Stimulated activated CD4-positive, alpha-beta T cell treated with anti-CD3 and anti-CD28 coated beads, Interleukin-15, amount 100 ng/mL, for 48 hours (primary cell): ENCODE measurements at regions not wholly inside any gene's neighbourhood (a gene's known extent, or its start where the extent isn't known, plus 50 kb on each side); places are given as distances from the start of the nearest gene placed in this dataset.

ENCODE experiments used
- DNase-seq, 2 donors: peaks; one replicate each; pipeline ENCODE4 v3.0.0-alpha.2; 2020; ENCODE audit warnings: low read depth in 2 of 2

DNA sequence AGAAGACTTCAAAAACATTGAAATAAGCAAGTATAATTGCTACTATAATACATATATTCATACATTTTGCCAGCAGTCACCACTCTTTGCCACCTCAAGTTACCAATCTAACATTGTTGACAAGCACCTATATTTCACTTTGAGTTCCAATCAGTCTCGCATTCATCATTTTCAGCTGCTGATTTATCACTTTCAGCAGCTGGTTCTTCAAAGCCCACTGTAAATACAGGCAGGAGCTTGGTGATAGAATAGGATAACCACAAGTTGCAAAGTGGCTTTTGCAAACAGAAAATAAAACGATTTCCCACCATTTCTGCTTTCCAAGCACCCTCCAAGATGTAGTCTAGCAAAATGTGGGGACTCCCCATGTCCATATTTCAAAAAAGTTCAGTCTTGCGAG lies 114.2 kb upstream of the ITGA1 start:
- DNase-seq = no peak

DNA sequence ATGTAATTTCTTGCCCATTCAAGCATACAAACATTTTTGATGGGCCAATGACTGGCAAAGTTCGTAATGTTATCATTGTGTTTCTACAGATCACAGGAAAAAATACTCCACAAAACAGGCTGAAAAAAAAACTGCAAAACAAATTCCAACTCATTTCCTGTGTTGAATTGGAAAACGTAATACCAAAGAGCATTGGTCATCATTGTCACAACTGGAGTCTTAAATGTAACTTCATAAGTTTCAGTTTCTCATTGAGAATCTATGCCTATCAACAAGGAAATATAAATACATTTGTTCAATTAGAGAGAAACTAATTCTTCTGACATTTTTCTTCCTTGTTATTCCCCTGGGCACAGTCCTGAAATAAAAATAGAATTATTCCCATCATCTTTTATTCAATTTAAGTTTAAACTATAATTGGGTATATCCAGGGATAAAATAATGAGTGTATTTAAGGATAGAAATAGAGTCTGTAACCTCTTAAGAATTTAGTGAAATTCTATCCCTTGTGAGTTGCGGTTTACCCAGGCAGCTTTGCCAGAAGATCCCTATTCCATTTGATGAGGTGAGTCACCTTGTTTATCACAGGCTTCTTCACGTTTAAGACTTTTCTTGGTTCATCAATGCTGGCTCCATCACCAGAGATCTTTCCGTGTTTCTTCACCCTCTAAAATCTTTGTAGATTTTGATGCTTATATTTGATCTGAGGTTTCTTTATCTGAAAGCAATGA lies 112.7 kb upstream of the ITGA1 start:
- DNase-seq = no peak

DNA sequence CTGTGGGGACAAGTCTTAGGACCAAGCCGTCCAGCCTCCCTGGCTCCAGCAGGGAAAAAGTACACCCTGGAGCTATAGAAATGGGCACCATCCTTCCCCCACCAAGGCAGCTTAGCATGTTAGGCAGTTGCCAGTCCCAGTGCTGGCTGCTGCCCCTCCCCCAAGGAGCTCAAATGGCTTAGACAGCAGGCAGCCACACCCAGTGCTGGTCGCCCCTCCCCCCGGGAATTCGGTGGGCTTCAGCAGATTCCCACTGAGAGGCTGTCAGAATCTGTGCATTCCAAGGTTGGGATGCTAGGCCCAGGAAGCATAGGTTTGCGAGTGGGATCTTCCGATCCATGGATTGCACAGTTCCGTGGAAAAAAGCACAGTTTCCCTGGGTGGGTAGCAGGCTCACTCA lies 105.2 kb upstream of the ITGA1 start:
- no peak for DNase-seq

GRCh38 chr5:52684051-52684450 lies 103.7 kb upstream of the ITGA1 start:
- no peak for DNase-seq

DNA sequence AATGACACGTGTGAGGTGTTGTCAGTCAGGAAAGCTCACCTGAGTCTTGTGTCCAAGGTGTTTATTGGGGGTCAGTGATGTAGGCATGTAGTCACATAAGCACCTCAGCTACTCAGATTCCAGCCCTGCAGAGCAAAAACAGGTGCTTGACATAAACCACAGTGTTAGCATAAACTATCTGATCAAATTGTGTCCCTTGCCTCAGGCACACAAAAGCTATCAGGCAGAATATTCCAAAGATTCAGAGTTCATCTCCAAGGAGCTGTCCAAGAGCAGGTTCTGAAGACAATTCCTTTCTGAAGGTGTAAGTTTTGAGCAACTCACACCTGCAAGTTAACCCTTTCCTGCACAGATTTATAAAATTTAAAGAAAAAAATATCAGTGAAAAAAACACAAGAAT lies 102.2 kb upstream of the ITGA1 start:
- no peak for DNase-seq

DNA sequence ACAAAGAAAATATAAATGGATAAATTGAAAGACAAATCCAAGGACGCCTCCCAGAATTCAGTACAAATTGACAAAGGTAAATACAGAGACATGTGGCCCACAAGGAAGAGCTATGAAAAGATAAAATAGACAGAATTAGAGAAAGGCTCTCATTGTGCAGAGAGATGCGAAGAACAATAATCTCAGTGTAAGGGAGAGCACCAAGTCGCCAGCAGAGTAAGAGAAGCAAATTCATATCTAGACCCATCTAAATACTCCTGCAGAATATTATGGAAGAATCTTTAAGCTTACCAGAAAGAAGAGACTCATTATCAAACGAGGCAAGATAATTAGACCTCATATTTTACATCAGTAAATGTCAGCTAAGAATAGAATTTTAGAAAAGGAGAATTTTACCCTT lies 101.7 kb upstream of the ITGA1 start:
- no peak for DNase-seq

- no peak for DNase-seq
These were observed 97.4 kb upstream of the ITGA1 start for GRCh38 chr5:52690236-52690768.

GRCh38 chr5:52692039-52692438 lies 95.7 kb upstream of the ITGA1 start:
- no peak for DNase-seq

DNA sequence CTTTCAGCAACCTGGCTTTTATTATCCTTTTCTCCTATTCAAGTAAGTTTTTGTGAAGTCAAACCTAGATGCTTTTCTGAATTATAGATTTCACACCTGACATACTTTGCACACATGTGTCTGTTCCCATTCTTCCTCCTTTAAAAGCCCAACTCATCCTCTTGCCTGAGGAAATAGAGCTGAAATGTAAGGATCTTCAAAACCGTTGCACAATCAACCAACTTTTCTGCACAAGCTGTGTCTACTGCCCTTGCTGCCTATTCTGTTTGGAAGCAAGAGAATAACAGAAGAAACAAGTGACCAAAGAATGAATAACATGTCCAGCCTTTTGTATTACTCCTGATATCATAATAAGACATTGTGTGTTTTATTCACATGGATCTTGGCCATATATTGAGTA lies 95.1 kb upstream of the ITGA1 start:
- DNase-seq = no peak

- no peak for DNase-seq
These were observed 94.4 kb upstream of the ITGA1 start for GRCh38 chr5:52693280-52693679.

DNA sequence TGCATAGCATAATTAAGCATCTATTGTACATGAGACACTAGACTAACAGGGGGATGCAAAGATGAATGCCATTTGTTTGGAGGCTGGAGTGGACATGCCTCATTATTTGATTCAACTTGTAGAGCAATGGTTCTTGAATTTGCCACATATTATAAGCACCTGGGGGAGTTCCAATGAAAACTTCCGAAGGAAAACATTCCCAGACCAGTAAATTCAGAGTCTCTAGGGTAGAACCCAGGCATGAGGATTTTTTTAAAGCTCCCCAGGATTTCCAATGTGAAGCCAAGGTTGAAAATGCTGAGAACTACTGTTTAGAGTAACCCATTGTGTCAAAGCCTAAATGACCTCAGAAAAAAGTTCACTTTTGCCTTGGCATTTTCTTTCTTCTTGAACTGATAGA lies 93.9 kb upstream of the ITGA1 start:
- DNase-seq = no peak

DNA sequence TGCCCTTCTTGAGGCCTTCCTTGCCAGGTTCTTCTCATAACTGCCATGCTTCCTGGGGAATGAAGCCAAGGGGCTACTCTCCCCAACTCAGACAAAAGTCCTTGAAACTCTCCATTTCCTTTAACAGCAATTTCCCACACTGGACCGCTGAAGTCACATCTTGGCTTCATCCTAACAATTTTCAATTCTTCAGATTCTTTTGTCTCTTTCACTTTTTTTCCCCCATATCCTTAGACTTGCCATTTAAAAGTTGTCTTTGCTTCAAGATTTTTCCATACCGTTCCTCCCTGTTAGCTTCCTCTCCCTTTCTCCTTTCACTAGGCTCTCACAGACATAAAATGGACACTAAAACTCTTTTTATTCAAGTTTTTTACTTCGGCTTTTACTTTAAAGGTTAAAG lies 93.1 kb upstream of the ITGA1 start:
- no peak for DNase-seq

GRCh38 chr5:52702877-52703276 lies 84.8 kb upstream of the ITGA1 start:
- DNase-seq = no peak

- no peak for DNase-seq
These were observed 84.4 kb upstream of the ITGA1 start for GRCh38 chr5:52703321-52703720.

GRCh38 chr5:52705720-52706119 lies 82.0 kb upstream of the ITGA1 start:
- DNase-seq = no peak

DNA sequence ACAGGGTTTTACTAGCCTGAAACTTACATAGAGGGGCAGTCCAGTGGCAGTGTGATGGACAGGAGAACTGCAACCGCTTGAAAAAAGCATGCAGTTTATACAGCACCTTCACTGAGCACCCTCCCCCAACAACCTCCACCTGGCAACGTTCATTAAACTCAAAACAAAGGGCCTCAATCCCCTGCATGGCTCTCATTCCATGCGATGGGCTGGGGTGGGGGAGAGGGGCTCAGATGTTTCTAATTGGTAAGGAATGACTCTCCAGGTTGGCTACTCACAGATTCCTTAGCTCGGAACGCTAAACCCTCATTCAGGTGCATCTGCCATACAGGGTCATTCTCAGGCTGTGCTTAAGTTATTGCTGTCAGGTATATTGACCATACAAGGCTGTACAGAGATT lies 80.9 kb upstream of the ITGA1 start:
- no peak for DNase-seq

DNA sequence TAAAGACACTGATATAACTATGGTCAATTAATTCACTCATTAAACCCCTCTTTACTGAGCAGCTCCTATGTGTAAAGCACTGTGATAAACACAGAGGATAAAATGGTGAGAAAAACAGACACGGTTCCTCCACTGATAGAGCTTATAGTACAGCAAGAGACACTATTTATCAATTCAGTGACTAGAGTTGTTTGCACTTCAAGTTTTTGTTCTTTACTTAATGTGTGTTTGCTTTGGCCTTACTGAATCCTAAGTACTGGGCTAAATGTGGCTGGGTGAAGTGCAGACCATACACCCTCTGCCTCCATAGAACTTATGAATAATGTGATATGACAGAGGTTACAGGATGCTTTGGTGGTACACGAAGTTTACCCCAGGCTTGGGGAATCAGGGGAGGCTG lies 80.1 kb upstream of the ITGA1 start:
- DNase-seq = no peak

GRCh38 chr5:52708463-52708862 lies 79.3 kb upstream of the ITGA1 start:
- DNase-seq = no peak

DNA sequence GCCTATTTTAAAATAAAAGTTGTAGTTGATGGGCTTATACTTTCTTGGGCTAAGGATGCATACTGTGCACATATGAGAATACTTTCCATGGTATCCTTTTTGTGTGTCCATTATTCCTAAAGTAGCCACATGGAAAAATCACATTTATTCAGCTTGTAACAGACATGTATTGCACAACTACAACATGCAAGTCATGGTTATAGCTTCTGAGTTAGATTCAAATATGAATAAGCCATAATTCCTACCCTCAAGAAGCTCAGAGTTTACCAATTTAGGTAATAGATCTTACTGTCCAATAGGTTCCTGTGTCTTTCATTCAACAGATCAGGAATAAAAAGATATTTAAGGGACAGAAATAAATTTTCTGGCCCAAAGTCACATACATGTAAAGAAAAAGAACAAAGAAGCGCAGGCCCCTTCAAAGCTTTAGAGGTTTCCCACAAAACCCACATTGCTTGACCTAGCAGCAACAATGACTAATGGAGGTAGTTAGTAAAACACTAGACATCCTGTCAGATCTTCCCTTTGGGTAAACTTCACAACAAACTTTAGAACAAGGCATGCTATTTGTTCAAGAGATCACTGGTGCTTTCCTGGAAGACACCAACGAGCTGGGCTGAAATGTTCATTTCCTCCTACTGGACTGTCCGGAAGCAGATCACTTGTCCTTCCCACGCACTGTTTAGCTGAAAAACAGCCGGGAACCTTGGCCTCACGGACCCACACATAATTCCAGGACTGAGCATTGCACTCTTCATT lies 78.4 kb upstream of the ITGA1 start:
- no peak for DNase-seq

GRCh38 chr5:52710310-52710971 lies 77.3 kb upstream of the ITGA1 start:
- DNase-seq = no peak

- no peak for DNase-seq
These were observed 76.6 kb upstream of the ITGA1 start for GRCh38 chr5:52710972-52711596.

DNA sequence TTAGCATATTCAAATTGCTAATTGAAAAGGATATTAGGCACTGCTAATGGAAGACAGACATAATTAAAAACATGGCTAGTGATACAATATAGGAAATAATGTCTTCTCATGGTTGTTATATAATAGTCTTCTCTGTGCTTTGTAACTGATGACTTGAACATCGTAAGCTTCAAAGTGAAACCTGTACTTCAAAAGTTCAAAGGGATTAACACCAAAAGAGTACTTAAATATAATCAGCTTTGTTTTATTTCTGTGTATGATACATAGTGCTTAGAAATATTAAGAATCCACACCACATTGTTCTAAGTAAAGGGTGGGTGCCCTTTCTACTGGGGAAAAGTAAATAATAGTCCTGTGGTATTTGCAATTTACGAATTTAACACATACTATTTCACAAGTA lies 75.4 kb upstream of the ITGA1 start:
- DNase-seq = no peak
